GM12878 (cell line): ENCODE measurements at regions not wholly inside any gene's neighbourhood (a gene's known extent, or its start where the extent isn't known, plus 50 kb on each side); places are given as distances from the start of the nearest gene placed in this dataset.

Source experiments
- BACH1 ChIP-seq: fragments of 450-650 bp; IDR thresholded peaks from 2 replicates; pipeline ENCODE4 v1.6.1; 2017; ENCODE audit warnings: mild to moderate bottlenecking, borderline replicate concordance
- CHD1 ChIP-seq: IDR thresholded peaks from 2 replicates; pipeline ENCODE4 v1.6.1; 2012; ENCODE audit warnings: low read depth, low read length, improper control_type of control experiment
- CTCF ChIP-seq, 3 experiments: IDR thresholded peaks in 2 of 3; conservative IDR thresholded peaks in 1 of 3; 2 replicates each; pipeline ENCODE4 v1.5.1; 2011; ENCODE audit warnings: low read depth in 3 of 3, low read length in 3 of 3, mild to moderate bottlenecking in 3 of 3, control low read depth in 2 of 3, moderate library complexity in 2 of 3, inconsistent platforms in 1 of 3, mixed read lengths in 1 of 3; ENCODE audit not compliant: control insufficient read depth in 2 of 3, insufficient read depth in 1 of 3; ENCODE audit errors: extremely low read depth in 1 of 3
- HDAC6 ChIP-seq: fragments of 200-600 bp; sonication (generic); IDR thresholded peaks from one replicate; pipeline ENCODE4 v1.8.0; 2017; ENCODE audit warnings: antibody characterized with exemption; ENCODE audit not compliant: unreplicated experiment
- IKZF1 ChIP-seq: fragments of 450-650 bp; conservative IDR thresholded peaks from 2 replicates; pipeline ENCODE4 v1.6.1; 2017; ENCODE audit warnings: antibody characterized with exemption, mild to moderate bottlenecking
- IRF3 ChIP-seq: fragments of 450-650 bp; IDR thresholded peaks from 2 replicates; pipeline ENCODE4 v1.6.1; 2014; ENCODE audit warnings: mild to moderate bottlenecking
- PAX5 ChIP-seq: IDR thresholded peaks from 2 replicates; pipeline ENCODE4 v1.6.1; 2011; ENCODE audit warnings: low read depth, low read length, borderline replicate concordance
- POLR2A ChIP-seq: IDR thresholded peaks from 2 replicates; pipeline ENCODE4 v1.6.1; 2011; ENCODE audit warnings: low read depth, mild to moderate bottlenecking, low read length
- SIN3A ChIP-seq: IDR thresholded peaks from 2 replicates; pipeline ENCODE4 v1.6.1; 2012; ENCODE audit warnings: low read depth, low read length, improper control_type of control experiment
- TF ChIP-seq, protein P1 (sequence below): IDR thresholded peaks from 2 replicates; pipeline ENCODE4 v1.6.1; 2011; ENCODE audit warnings: borderline replicate concordance, low read depth, mild to moderate bottlenecking, moderate library complexity, low read length; ENCODE audit not compliant: insufficient read depth, poor library complexity, severe bottlenecking
- TF ChIP-seq, protein P2 (sequence below): fragments of 450-650 bp; IDR thresholded peaks from 2 replicates; pipeline ENCODE4 v1.6.1; 2016; ENCODE audit warnings: mild to moderate bottlenecking

- TF ChIP-seq IKZF1 (no peak), PAX5 (no peak), IRF3 (no peak), SIN3A (no peak), POLR2A (no peak), CHD1 (no peak), BACH1 (no peak), HDAC6 (no peak), CTCF (IDR thresholded peaks at IDR 0.05 in 2 of 3, conservative IDR thresholded peaks at IDR 0.05 in 1 of 3; ENCODE audit: control insufficient read depth in 2 of 3, extremely low read depth in 1 of 3, insufficient read depth in 1 of 3, low read depth in 3 of 3, low read length in 3 of 3) (no peak)
- TF ChIP-seq, protein P1, sequence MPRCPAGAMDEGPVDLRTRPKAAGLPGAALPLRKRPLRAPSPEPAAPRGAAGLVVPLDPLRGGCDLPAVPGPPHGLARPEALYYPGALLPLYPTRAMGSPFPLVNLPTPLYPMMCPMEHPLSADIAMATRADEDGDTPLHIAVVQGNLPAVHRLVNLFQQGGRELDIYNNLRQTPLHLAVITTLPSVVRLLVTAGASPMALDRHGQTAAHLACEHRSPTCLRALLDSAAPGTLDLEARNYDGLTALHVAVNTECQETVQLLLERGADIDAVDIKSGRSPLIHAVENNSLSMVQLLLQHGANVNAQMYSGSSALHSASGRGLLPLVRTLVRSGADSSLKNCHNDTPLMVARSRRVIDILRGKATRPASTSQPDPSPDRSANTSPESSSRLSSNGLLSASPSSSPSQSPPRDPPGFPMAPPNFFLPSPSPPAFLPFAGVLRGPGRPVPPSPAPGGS = no peak
- TF ChIP-seq, protein P2, sequence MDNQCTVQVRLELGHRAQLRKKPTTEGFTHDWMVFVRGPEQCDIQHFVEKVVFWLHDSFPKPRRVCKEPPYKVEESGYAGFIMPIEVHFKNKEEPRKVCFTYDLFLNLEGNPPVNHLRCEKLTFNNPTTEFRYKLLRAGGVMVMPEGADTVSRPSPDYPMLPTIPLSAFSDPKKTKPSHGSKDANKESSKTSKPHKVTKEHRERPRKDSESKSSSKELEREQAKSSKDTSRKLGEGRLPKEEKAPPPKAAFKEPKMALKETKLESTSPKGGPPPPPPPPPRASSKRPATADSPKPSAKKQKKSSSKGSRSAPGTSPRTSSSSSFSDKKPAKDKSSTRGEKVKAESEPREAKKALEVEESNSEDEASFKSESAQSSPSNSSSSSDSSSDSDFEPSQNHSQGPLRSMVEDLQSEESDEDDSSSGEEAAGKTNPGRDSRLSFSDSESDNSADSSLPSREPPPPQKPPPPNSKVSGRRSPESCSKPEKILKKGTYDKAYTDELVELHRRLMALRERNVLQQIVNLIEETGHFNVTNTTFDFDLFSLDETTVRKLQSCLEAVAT = no peak
These were observed 143.6 kb upstream of the ZCCHC13 start for GRCh38 chrX:74160358-74160757.
